ENCODE measurements at regions not wholly inside any gene's neighbourhood (a gene's known extent, or its start where the extent isn't known, plus 50 kb on each side); places are given as distances from the start of the nearest gene placed in this dataset.

GRCh38 chr3:110562621-110563020 lies 509.0 kb upstream of the NECTIN3 start:
- TF ChIP-seq CTCF (IDR thresholded peaks at IDR 0.05; ENCODE audit: insufficient read depth, low read depth, low read length, missing control alignments) = no peak
- H3K4me3 ChIP-seq (ENCODE audit: low read depth, low read length) = no peak overlapping the region
- no peak for DNase-seq (ENCODE audit: low read depth)

- no peak for DNase-seq (ENCODE audit: low read depth)
- no peak for TF ChIP-seq CTCF (IDR thresholded peaks at IDR 0.05; ENCODE audit: insufficient read depth, low read depth, low read length, missing control alignments)
- H3K4me3 ChIP-seq (ENCODE audit: low read depth, low read length) = no peak overlapping the region
These were observed 506.9 kb upstream of the NECTIN3 start for GRCh38 chr3:110564674-110565073.

DNA sequence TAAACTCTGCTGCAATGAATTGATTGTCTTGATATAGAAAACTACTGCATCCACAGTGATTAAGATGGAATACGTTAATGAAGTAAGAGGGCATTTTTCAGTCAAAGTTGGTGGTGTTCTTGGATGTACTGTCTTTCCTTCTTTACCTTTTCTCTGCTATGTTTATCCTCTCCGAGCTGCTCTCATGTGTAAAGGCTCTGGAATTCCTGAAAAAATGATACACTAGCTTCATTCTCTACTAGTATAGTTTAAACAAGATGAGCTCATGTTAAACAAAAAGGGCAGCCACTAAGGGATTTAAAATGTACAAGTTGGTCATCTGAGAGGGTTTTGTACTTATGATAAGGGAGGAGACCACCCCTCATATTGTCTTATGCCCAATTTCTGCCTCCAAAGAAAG lies 504.6 kb upstream of the NECTIN3 start:
- no peak for DNase-seq (ENCODE audit: low read depth)

DNA sequence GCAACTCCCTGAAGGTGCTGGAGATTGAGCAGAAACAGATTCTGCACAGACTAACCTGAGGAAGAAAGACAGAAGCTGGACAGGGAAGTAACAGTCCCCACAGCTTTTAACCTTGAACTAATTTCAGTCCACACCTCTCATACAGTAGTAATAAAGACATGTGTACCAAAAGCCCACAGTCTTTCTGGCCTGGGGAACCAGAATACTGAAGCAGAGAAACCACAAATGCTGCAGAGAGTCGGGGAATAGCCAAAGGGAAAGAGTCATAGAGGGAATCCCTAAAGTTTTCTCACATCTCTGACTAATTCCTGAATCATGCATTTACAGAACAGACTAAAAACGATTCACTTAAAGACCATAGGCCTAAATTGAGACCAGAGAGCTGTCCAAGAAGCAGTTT lies 503.4 kb upstream of the NECTIN3 start:
- peak; percentile 34 for DNase-seq (ENCODE audit: low read depth)
- H3K4me3 ChIP-seq (ENCODE audit: low read depth, low read length) = no peak overlapping the region
- no peak for TF ChIP-seq CTCF (IDR thresholded peaks at IDR 0.05; ENCODE audit: insufficient read depth, low read depth, low read length, missing control alignments)

More for the DNA sequence above, 504.6 kb upstream of the NECTIN3 start:
- H3K4me3 ChIP-seq (ENCODE audit: low read depth, low read length) = no peak overlapping the region
- TF ChIP-seq CTCF (IDR thresholded peaks at IDR 0.05; ENCODE audit: insufficient read depth, low read depth, low read length, missing control alignments) = no peak

GRCh38 chr3:110569073-110569472 lies 502.5 kb upstream of the NECTIN3 start:
- peak; percentile 10 for DNase-seq (ENCODE audit: low read depth)
- TF ChIP-seq CTCF (IDR thresholded peaks at IDR 0.05; ENCODE audit: insufficient read depth, low read depth, low read length, missing control alignments) = no peak
- no peak overlapping the region for H3K4me3 ChIP-seq (ENCODE audit: low read depth, low read length)

GRCh38 chr3:110575702-110576101 lies 495.9 kb upstream of the NECTIN3 start:
- no peak for TF ChIP-seq CTCF (IDR thresholded peaks at IDR 0.05; ENCODE audit: insufficient read depth, low read depth, low read length, missing control alignments)
- no peak overlapping the region for H3K4me3 ChIP-seq (ENCODE audit: low read depth, low read length)
- no peak for DNase-seq (ENCODE audit: low read depth)

DNA sequence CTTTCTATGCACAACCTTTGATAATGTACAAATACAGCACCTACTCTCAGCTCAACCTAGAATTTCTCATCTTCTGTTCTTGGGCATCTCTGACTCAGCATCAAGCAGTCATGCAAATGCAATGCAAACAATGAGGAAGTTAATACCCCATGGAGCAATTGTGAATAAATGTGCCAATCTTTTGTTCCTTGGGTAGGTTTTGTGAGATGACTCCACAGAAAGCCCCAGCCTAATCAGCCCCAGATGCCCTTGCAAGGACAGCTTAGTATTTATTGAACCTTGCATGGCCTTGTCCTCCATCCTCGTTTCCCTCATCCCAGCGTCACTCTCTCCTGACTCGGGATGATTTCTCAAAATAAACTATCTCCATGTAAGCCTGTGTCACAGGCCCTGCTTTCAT lies 494.7 kb upstream of the NECTIN3 start:
- no peak overlapping the region for H3K4me3 ChIP-seq (ENCODE audit: low read depth, low read length)
- no peak for DNase-seq (ENCODE audit: low read depth)

More for the DNA sequence above, 494.7 kb upstream of the NECTIN3 start:
- no peak for TF ChIP-seq CTCF (IDR thresholded peaks at IDR 0.05; ENCODE audit: insufficient read depth, low read depth, low read length, missing control alignments)
